T47D (cell line): ENCODE measurements at regions not wholly inside any gene's neighbourhood (a gene's known extent, or its start where the extent isn't known, plus 50 kb on each side); places are given as distances from the start of the nearest gene placed in this dataset.

Experiments used
- DNase-seq, 2 experiments: peaks; one replicate each; pipeline versions ENCODE4 v3.0.0 to v3.0.0-alpha.2; 2011 to 2012; ENCODE audit warnings: low read depth in 1 of 2, low spot score in 1 of 2
- JUND ChIP-seq: IDR thresholded peaks from 2 replicates; pipeline ENCODE4 v1.6.1; 2012; ENCODE audit warnings: low read depth
- in situ Hi-C: cut with HindIII; loops from 2 replicates; pipeline ENCODE4 v1.10.0; 2016; ENCODE audit warnings: low sequenced_read_pairs, low pct_unique_long_range_greater_than_20kb

- in situ Hi-C loops: no loop called here
- no peak for DNase-seq
- TF ChIP-seq JUND: no peak
Measured at GRCh38 chr13:31031482-31031881, 99.0 kb downstream of the TEX26 start.

- in situ Hi-C loops: no loop called here
- no peak for DNase-seq
Measured at GRCh38 chr13:31029102-31029501, 96.6 kb downstream of the TEX26 start.

GRCh38 chr13:31027136-31027535 is 94.7 kb downstream of the TEX26 start:
- no peak for DNase-seq
- in situ Hi-C loops: no loop called here
- no peak for TF ChIP-seq JUND

More at GRCh38 chr13:31029102-31029501, 96.6 kb downstream of the TEX26 start:
- TF ChIP-seq JUND: no peak
